HepG2 (cell line): ENCODE measurements at regions not wholly inside any gene's neighbourhood (a gene's known extent, or its start where the extent isn't known, plus 50 kb on each side); places are given as distances from the start of the nearest gene placed in this dataset.

Source experiments
- ATAC-seq: fragments of 200-7000 bp; cut with Tn5 transposase; 3 replicates; pipeline ENCODE4 v1.9.1; 2020; ENCODE audit warnings: mild to moderate bottlenecking, moderate library complexity
- BruUV-seq: library from RNA; stranded (reverse); fragments of 400-500 nt; replicated peaks from 2 replicates; lab custom pipeline; 2021; lab: Mats Ljungman, UMichigan
- CTCF ChIA-PET: fragments of 300-600 bp; formaldehyde crosslinking; extraction: SDS; loops from one replicate; lab custom pipeline; 2021; ENCODE audit warnings: low total read pairs, inconsistent platforms, low intra/inter-chr PET ratio; lab: Yijun Ruan, JAX
- POLR2A ChIA-PET: fragments of 350-600 bp; sonication (Branson Sonifier 250); formaldehyde crosslinking; loops from one replicate; lab custom pipeline; 2020; ENCODE audit warnings: antibody characterized with exemption, inconsistent platforms; lab: Yijun Ruan, JAX
- DNase-seq: peaks from one replicate; pipeline ENCODE4 v3.0.0-alpha.2; 2015; ENCODE audit warnings: low spot score
- FAIRE-seq: peaks from 3 replicates; lab custom pipeline; 2011; peaks lifted over from hg19 to GRCh38; lab: Jason Lieb, UNC
- H2AFZ ChIP-seq: one replicate; pipeline ENCODE4 v1.6.1; 2011; ENCODE audit warnings: low read length, inconsistent platforms
- H3K27ac ChIP-seq: fragments of 300-600 bp; 3 replicates; pipeline ENCODE4 v1.8.0; 2011; ENCODE audit warnings: mixed run types, mild to moderate bottlenecking, mixed read lengths, low read length, inconsistent platforms; ENCODE audit not compliant: insufficient read depth; ENCODE audit errors: extremely low read length
- H3K27me3 ChIP-seq, 2 experiments: fragments of 200-600 bp in 1 of 2; 2 replicates in 1 of 2; 3 replicates in 1 of 2; pipeline versions ENCODE4 v1.6.0 to v1.8.0; 2011; ENCODE audit warnings: low read length in 2 of 2, mild to moderate bottlenecking in 2 of 2, moderate library complexity in 2 of 2, inconsistent platforms in 1 of 2; ENCODE audit not compliant: insufficient read depth in 2 of 2, control insufficient read depth in 1 of 2
- H3K36me3 ChIP-seq, 2 experiments: fragments of 200-600 bp in 1 of 2; replicated peaks in 1 of 2; 2 replicates in 1 of 2; 3 replicates in 1 of 2; pipeline versions ENCODE4 v1.5.1 to v1.8.0; 2011; ENCODE audit warnings: low read length in 2 of 2, inconsistent platforms in 1 of 2; ENCODE audit not compliant: insufficient read depth in 2 of 2, control insufficient read depth in 1 of 2
- H3K4me1 ChIP-seq: 2 replicates; pipeline ENCODE4 v1.5.1; 2012; ENCODE audit warnings: low read length, inconsistent platforms; ENCODE audit not compliant: insufficient read depth
- H3K4me2 ChIP-seq: 2 replicates; pipeline ENCODE4 v1.6.0; 2011; ENCODE audit warnings: low read depth, low read length, inconsistent platforms
- H3K4me3 ChIP-seq, 3 experiments: fragments of 200-600 bp in 1 of 3; sonication (generic), shearing (Covaris generic) in 1 of 3; replicated peaks in 1 of 3; 2 replicates each; pipeline ENCODE4 v1.5.1; 2011 to 2016; ENCODE audit warnings: low read length in 3 of 3, inconsistent platforms in 2 of 3, low read depth in 2 of 3, mild to moderate bottlenecking in 2 of 3, control low read depth in 1 of 3, mixed read lengths in 1 of 3; ENCODE audit not compliant: insufficient read depth in 1 of 3
- H3K79me2 ChIP-seq: one replicate; pipeline ENCODE4 v1.6.1; 2011; ENCODE audit warnings: low read length, inconsistent platforms; ENCODE audit not compliant: insufficient read depth
- H3K9ac ChIP-seq: 2 replicates; pipeline ENCODE4 v1.6.0; 2011; ENCODE audit warnings: mild to moderate bottlenecking, low read depth, low read length, inconsistent platforms; ENCODE audit not compliant: insufficient read depth
- H3K9me3 ChIP-seq: 2 replicates; pipeline ENCODE4 v1.5.1; 2012; ENCODE audit warnings: mild to moderate bottlenecking, low read length
- H4K20me1 ChIP-seq: 2 replicates; pipeline ENCODE4 v1.6.0; 2011; ENCODE audit warnings: inconsistent platforms, mild to moderate bottlenecking, low read length, moderate library complexity; ENCODE audit not compliant: insufficient read depth
- AHR ChIP-seq: IDR thresholded peaks from 2 replicates; pipeline ENCODE4 v1.6.1; 2018; ENCODE audit warnings: missing genetic modification reagents, missing compliant biosample characterization
- ISL2 ChIP-seq: sonication (generic); formaldehyde crosslinking; IDR thresholded peaks from 2 replicates; pipeline ENCODE4 v1.5.0; 2020; ENCODE audit warnings: missing genetic modification reagents
- MAFG ChIP-seq: sonication (generic); formaldehyde crosslinking; IDR thresholded peaks from 2 replicates; pipeline ENCODE4 v1.5.1; 2020; ENCODE audit warnings: mild to moderate bottlenecking, missing genetic modification reagents
- MEIS1 ChIP-seq: sonication (generic); formaldehyde crosslinking; IDR thresholded peaks from 2 replicates; pipeline ENCODE4 v1.9.0; 2021; ENCODE audit warnings: mild to moderate bottlenecking, missing genetic modification reagents, moderate library complexity, borderline replicate concordance
- MIER2 ChIP-seq: IDR thresholded peaks from 2 replicates; pipeline ENCODE4 v1.6.1; 2016; ENCODE audit warnings: missing biosample characterization, missing genetic modification reagents
- MXD4 ChIP-seq: IDR thresholded peaks from 2 replicates; pipeline ENCODE4 v1.6.1; 2016; ENCODE audit warnings: mild to moderate bottlenecking, missing biosample characterization, missing genetic modification reagents
- PBX3 ChIP-seq: sonication (generic); formaldehyde crosslinking; IDR thresholded peaks from 2 replicates; pipeline ENCODE4 v1.8.1; 2023; ENCODE audit warnings: missing genetic modification reagents, inconsistent platforms, borderline replicate concordance
- PTBP1 ChIP-seq: fragments of 200-400 bp; formaldehyde crosslinking; IDR thresholded peaks from 2 replicates; pipeline ENCODE4 v1.6.1; 2018; ENCODE audit warnings: low read length, low read depth; ENCODE audit not compliant: poor library complexity, severe bottlenecking
- REXO4 ChIP-seq: sonication (generic); formaldehyde crosslinking; IDR thresholded peaks from 2 replicates; pipeline ENCODE4 v1.8.0; 2022; ENCODE audit warnings: missing genetic modification reagents, mild to moderate bottlenecking, borderline replicate concordance
- RFX1 ChIP-seq: fragments of 450-650 bp; IDR thresholded peaks from 2 replicates; pipeline ENCODE4 v1.6.1; 2017
- ZHX2 ChIP-seq, 2 experiments: sonication (generic) in 1 of 2; formaldehyde crosslinking in 1 of 2; IDR thresholded peaks; 2 replicates each; pipeline versions ENCODE4 v1.6.1 to v1.9.0; 2014 to 2022; ENCODE audit warnings: antibody characterized with exemption in 1 of 2, borderline replicate concordance in 1 of 2, inconsistent platforms in 1 of 2, low read depth in 1 of 2, missing genetic modification reagents in 1 of 2
- ZNF263 ChIP-seq: sonication (generic); formaldehyde crosslinking; IDR thresholded peaks from 2 replicates; pipeline ENCODE4 v1.4.0; 2020; ENCODE audit warnings: missing genetic modification reagents
- ZNF333 ChIP-seq: sonication (generic); formaldehyde crosslinking; IDR thresholded peaks from 2 replicates; pipeline ENCODE4 v1.4.0; 2020; ENCODE audit warnings: mild to moderate bottlenecking, missing genetic modification reagents, borderline replicate concordance
- ZNF607 ChIP-seq: sonication (generic); formaldehyde crosslinking; IDR thresholded peaks from 2 replicates; pipeline ENCODE4 v1.5.1; 2020; ENCODE audit warnings: missing genetic modification reagents, mild to moderate bottlenecking, borderline replicate concordance
- ZNF7 ChIP-seq: IDR thresholded peaks from 2 replicates; pipeline ENCODE4 v1.6.1; 2016; ENCODE audit warnings: missing biosample characterization, missing genetic modification reagents
- ZXDC ChIP-seq: sonication (generic); formaldehyde crosslinking; IDR thresholded peaks from 2 replicates; pipeline ENCODE4 v1.5.0; 2020; ENCODE audit warnings: mild to moderate bottlenecking, missing genetic modification reagents
- WGBS: methylation state at CpG from one replicate; pipeline ENCODE4 v1.1.6; 2017; ENCODE audit warnings: low lambda C conversion rate; 5-methylcytosine and 5-hydroxymethylcytosine counted together
- in situ Hi-C: cut with HindIII; loops from 2 replicates; pipeline ENCODE4 v1.10.0; 2017; ENCODE audit warnings: low pct_unique_long_range_greater_than_20kb; ENCODE audit not compliant: extremely low pct_ligation_motif_present
- intact Hi-C: fragments of 100-400 bp; cut with micrococcal nuclease; formaldehyde crosslinking; loops from one replicate; pipeline ENCODE4 v1.10.0; 2022; ENCODE audit not compliant: unreplicated experiment

GRCh38 chrX:20495575-20495974 lies 228.9 kb upstream of the RPS6KA3 start:
- ATAC-seq (no peak), DNase-seq (no peak), FAIRE-seq (no peak)
- no peak overlapping the region for H3K4me2 ChIP-seq
- intact Hi-C loops, result no loop called here
- no peaks in the 10 kb centered on the region for H3K9me3 ChIP-seq
- H3K36me3 ChIP-seq, result no peaks in the 10 kb centered on the region
- no peaks in the 10 kb centered on the region for H4K20me1 ChIP-seq
- H3K27me3 ChIP-seq, result no peaks in the 10 kb centered on the region
- no peak overlapping the region for H3K27ac ChIP-seq
- H3K4me3 ChIP-seq, result no peak overlapping the region
- no peak overlapping the region for H3K9ac ChIP-seq
- WGBS, result 97% methylated on average over 2 of the region's 2 CpGs
- CTCF ChIA-PET, result no interaction called here
- no TSS peak for BruUV-seq
- in situ Hi-C loops, result no loop called here
- H3K4me1 ChIP-seq, result peaks cover 45% of the 10 kb centered on the region
- TF ChIP-seq ZNF263 (CRISPR knock-in tag) (no peak), MEIS1 (CRISPR knock-in tag) (no peak), MAFG (no peak), RFX1 (no peak), PTBP1 (no peak), ISL2 (no peak), PBX3 (CRISPR knock-in tag) (no peak), ZNF7 (CRISPR knock-in tag) (no peak), ZHX2 (IDR thresholded peaks at IDR 0.05; ENCODE audit: low read depth) (no peak), ZHX2 (CRISPR knock-in tag; IDR thresholded peaks at IDR 0.05; ENCODE audit: borderline replicate concordance) (no peak), AHR (CRISPR knock-in tag) (no peak), ZNF607 (CRISPR knock-in tag) (no peak), ZXDC (CRISPR knock-in tag) (no peak), ZNF333 (CRISPR knock-in tag) (no peak), REXO4 (CRISPR knock-in tag) (no peak), MXD4 (CRISPR knock-in tag) (no peak), MIER2 (no peak)
- POLR2A ChIA-PET, result no interaction called here
- H3K79me2 ChIP-seq, result no peaks in the 10 kb centered on the region
- H2AFZ ChIP-seq, result no peak overlapping the region
